ENCODE measurements at regions not wholly inside any gene's neighbourhood (a gene's known extent, or its start where the extent isn't known, plus 50 kb on each side); places are given as distances from the start of the nearest gene placed in this dataset.

DNA sequence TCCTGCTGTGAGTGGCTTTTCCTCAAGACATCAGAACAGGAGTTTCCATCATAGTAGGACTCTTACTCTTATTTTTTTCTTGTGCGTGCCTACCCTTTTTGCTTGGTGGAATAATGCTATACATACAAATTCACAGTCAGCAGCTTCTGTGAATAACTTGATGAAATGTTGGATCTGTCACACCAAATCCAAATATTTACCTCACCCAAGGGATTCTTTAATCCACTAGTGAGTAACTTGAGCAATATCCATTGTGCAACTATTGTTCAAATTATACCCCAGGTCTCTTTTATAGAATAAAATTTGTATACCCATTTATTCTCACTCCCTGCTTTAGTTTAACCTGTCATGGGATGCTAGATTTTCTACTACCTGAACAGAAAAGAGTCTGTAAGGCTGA, 1078.3 kb upstream of the EDIL3 start:
- TF ChIP-seq EZH2phosphoT487 (IDR thresholded peaks at IDR 0.05; ENCODE audit: low read depth, severe bottlenecking, unreplicated experiment) (no peak), EZH2 (IDR thresholded peaks at IDR 0.05; ENCODE audit: borderline replicate concordance) (no peak)
- TF ChIP-seq, protein P1, sequence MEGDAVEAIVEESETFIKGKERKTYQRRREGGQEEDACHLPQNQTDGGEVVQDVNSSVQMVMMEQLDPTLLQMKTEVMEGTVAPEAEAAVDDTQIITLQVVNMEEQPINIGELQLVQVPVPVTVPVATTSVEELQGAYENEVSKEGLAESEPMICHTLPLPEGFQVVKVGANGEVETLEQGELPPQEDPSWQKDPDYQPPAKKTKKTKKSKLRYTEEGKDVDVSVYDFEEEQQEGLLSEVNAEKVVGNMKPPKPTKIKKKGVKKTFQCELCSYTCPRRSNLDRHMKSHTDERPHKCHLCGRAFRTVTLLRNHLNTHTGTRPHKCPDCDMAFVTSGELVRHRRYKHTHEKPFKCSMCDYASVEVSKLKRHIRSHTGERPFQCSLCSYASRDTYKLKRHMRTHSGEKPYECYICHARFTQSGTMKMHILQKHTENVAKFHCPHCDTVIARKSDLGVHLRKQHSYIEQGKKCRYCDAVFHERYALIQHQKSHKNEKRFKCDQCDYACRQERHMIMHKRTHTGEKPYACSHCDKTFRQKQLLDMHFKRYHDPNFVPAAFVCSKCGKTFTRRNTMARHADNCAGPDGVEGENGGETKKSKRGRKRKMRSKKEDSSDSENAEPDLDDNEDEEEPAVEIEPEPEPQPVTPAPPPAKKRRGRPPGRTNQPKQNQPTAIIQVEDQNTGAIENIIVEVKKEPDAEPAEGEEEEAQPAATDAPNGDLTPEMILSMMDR (IDR thresholded peaks at IDR 0.05; ENCODE audit: poor library complexity) = no peak
